ENCODE measurements at regions not wholly inside any gene's neighbourhood (a gene's known extent, or its start where the extent isn't known, plus 50 kb on each side); places are given as distances from the start of the nearest gene placed in this dataset.
"Not testable (repeated sequence)": the region's sequence is repeated elsewhere in the genome, so short reads cannot be mapped to it uniquely, and the experiment has no call there.

DNA sequence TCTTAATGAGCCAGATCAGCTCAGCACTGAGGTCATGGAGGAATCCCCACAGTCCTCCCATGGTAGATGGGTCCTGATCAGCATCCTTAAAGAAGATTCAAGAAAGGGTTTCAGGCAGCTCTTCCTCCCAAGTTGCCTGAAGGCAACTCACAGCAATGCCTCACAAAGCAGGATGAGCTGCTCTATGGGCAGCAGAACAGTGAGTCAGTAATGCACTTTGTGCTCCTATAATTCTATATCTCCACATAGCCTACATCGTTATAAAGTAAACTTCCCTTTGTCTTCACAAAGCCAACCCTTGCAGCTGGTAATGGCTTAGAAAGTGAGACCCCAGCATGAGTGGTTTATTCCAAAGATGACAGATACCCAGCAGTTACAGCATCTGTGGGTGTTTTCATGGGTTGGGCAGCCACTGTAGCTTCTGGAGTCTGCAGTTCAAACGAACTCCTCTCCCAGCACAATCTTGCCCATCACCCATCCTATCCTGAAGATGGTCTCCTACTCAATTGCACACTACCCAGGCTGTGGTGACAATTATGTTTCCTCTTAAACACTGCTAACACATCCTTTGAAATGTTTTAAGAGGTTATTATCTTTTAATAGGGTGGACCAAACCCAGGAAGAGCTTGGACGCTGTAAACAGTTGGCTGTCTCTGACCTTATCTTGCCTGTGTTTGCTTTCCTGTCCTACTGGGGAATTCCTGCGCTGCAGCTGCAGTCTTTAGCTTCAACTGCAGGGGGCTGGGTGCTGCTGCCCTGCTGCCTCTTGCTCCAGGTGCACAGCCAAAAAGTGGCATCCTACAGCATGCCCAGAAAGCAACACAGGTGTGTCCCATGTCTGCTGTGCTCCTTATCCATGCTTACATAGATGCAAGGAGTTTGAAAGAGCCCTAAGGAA, 286.9 kb downstream of the ANAPC1 start:
- not testable (repeated sequence) for DNase-seq

DNA sequence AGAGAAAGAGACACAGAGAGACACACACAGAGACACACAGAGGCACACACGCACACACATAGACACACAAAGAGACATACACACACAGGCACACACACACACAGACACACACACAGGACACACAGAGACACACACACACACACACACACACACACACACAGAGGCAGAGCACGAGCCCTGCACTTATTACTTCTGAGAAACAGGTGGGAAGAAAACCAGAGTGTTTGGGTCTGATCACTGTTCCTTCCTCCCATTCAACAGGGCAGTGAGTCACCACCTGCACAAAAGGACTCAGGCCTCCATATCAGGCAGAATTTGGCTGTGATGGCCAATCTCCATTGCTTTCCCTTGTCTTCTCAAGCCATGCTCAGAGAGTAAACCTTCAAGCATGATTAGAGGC, 285.0 kb downstream of the ANAPC1 start:
- DNase-seq, result peak; percentile 7

DNA sequence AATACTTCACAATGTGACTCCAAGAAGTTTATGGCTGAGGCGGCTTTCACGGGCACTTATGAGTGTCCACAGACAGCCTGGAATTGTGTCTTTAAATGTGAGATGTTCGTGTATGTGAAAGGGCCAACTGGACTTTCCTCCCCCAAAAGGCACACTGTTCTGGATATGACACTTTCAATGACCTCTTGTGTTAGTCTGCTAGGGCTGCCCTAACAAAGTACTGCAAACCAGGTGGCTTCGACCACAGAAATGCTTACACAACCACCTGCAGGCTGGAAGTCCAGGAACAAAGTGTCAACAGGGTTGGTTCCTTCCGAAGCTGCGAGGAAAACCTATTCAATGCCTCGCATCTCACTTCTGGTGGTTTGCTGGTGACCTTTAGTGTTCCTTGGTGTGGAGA, 281.7 kb downstream of the ANAPC1 start:
- not testable (repeated sequence) for DNase-seq

DNA sequence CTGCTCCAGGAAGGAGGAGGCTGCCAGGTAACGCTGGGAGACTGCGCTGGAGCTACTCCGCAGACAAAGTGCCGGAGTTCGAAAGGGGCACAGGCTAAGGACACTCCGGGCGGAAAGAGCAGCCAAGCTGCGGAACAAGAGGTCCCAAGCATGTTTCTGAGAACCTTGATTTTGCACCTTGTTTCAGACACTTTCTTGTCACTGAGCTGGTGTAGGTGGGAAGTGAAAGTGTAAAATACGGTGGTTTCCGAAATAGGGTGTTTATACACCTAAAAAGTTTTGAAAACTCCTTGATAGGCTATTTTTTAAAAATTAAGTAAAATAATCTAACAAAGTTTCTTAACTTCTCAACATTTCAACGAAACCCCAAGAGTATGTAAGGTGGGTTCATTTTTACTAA, 278.2 kb downstream of the ANAPC1 start:
- not testable (repeated sequence) for DNase-seq

DNA sequence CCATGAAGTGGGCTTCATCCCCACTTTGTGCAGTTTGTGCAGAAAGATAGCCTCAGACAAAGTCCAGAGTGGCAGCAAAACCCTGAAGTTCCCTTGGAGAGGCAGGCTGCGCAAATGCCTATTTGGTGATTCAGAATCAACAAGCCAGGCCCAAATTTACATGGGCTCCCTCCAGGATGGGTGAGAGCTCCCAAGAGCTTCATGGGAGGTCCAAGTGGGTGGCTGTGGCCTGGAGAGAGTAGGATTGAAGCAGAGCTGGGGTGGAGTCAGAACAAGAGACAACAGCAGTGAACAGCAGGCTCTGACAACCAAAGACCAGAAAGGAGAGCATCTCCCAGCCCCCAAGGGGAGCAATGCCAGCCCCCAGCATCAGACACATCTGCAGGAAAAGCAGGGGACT, 277.4 kb downstream of the ANAPC1 start:
- not testable (repeated sequence) for DNase-seq

DNA sequence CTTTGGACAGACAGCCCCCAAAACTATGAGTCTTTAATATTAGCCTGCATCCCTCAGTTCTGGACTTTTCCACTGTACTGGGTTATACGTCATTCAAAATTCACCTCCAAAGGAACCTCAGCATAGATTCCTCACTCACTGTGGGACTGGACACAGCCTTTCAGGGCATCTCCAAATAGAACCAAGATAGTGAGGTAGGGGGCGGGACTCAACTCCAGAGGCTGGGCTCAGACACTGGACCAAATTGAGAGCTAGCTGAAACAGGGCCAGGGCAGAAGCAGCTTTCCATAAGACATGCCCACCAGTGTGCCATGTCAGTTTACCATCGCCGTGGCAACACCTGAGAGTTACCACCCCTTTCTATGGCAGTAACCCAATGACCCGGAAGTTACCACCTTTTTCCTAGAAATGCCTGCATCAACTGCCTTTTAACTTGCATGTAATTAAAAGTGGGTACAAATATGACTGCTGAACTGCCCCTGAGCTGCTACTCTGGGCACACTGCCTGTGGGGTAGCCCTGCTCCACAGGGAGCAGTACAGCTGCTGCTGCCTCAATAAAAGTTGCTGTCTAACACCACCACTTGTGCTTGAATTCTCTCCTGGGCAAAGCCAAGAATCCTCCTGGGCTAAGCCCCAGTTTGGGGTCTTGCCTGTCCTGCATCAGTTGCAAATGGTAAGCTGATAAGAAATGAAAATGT, 274.7 kb downstream of the ANAPC1 start:
- DNase-seq, result not testable (repeated sequence)

DNA sequence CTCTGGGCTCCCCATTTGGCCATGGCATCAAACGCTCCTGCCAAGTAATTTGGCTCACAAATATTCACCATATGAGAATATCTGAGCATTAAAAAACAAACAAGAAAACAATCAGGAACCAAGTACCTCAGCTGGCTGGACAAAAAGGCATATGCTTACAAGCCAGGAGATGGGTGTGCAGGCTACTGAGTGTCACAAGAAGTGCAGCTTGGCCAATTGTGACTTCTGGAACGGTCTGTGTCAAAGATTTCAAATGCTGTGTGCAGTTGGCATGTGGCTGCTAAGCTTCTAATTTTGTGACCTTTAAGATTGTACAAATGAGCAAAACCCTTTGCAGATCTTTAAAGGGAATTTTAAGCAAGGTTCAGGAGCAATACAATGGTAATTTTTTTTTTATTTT, 274.0 kb downstream of the ANAPC1 start:
- DNase-seq, result not testable (repeated sequence)

DNA sequence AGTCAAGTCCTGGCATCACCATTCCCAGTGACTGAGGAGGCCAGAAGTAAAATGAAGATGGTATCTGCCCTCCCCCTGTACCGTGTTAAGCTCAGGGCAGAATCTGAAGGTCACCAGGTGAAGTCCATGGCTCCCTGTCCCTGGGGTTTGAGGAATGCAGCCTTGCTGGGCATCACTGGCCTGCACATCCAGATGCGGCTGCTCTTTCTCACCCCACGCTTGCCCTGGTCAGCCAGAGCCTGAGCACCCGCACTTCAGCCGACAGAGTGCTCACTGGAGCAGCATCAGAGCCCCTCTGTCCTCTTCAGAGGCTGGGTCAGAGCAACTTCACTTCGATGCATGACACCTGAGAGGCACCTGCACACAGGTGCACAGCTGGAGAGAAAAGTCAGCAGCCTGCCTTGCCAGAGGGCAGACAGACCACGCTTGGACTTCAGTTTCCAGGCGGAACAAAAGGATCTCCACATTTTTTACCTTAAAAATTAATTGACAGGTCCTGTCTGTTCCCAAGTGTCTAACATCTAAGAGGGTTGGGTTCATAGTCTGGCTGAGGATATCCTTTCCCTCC, 267.3 kb downstream of the ANAPC1 start:
- DNase-seq, result no peak

DNA sequence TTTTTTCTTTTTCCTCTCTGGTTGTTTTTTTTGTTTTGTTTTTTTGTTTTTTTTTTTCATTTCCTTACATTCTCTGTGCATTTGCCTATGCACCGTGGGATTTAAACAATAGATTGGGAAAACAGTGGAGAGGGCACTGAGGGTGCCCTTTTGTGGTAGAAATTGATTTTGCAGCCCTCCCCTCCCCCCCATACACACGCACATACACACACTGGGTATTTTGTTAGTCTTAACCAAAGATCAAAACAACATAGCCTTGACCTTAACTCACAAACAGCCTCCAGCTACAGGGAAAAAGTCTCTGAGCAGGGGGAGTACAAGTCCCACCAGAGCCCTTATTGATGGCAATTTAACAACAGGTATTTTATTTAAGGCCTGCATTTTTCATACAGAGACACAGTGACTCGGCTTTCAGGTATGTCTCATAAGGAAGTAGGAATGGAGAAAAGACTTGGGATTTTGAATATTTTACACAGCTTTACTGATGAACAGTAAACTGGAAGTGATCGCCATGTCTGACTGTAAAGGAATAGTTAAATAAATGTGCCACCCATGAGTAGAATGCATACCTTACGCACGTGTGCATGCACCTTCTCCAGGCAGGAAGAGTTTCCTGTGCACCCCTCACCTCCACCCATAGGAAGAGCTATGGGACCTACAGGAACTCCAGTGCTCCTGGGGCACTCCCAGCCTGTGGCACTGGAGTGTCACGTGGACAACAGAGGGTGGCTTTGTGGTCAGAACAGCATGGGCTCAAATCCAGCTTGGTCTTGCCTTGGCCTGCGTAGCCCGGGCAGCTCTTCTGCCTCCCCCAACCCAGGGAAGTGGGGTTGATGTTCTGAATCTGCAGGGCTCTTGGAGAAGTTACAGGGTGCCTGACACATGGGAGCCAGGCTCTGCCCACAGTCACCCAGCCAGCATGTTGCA, 266.4 kb downstream of the ANAPC1 start:
- DNase-seq, result no peak

DNA sequence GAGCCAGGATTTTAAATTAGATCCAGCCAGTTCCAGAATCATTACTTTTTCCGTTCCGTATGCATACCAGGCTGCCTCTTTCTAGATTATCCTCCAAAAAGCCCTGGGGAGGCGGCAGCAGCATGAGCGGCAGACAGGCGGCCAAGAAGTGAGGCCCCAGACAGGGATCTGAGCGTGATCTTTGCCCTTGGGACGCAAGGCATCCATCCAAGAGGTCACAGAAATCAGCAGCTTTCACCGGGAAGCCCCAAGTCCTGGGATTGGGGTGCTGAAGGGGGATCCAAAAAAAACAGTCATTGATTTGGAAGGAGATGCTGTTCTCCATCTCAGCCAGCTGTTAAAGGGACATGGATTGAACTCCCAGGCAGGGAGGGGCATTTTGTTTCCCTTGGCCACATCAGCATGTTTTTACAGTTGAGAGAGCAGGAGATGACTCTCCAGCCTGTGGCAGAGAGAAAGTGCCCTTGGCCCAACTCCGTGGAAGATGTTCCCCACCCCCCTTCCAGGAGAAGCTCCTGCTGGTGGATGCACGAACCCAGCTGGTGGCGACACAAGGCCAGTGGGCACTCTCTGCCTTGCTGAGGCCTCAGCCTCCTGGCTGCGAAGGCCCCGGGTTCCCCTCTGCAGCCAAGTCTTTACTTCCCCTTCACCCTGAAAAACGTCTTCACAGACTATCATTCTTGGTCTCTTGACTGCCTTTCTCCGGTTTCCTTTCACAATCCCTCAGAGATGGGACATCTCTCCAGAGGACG, 265.6 kb downstream of the ANAPC1 start:
- DNase-seq, result no peak

DNA sequence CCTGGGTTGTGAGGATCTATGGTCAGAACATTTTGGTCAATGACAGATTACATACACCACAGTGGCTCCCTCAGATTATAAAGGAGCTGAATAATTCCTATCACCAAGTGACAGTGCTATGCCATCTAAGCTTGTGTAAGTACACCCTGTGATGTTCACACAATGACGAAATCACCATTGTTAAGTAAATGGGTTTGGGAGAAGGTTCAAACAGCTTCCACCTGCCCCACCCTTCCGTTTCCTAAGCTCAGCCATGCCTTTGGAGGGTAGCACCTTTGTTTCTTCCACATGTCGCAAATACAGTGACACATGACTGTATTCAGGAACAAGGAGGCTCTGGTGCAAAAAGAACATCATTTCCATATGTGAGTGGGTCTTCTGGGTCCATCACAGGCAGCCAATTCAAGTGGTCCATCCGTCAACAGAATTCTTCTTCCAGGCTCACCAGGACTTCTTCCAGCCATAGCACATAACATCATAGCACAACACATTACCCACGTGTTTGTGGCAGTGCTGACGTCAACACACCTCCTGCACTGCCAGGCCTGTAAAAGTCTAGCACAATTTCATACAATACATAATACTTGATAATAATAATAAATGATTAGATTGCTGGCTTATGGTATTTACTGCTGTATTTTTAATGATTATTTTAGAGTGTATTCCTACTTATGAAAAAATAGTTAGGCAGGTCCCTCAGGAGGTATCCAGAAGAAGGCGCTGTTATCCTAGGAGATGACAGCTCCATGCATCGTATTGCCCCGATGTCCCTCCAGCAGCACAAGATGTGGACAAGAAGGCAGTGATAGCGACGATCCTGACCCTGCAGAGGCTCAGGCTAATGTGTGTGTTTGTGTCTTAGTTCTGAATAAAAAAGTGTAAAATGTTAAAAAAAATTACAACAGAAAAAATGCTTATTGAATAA, 264.8 kb downstream of the ANAPC1 start:
- DNase-seq, result no peak

DNA sequence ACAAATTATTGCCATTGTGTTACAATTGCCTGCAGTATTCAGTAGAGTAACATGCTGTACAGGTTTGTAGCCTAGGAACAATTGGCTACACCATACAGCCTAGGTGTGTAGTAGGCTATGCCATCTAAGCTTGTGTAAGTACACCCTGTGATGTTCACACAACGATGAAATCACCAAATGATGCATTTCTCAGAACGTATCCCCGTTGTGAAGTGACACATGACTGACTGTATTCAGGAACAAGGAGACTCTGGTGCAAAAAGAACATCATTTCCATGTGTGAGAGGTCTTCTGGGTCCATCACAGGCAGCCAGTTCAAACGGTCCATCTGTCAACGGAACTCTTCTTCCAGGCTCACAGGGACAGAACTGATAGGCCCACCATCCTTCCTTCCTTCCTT, 263.7 kb downstream of the ANAPC1 start:
- no peak for DNase-seq

DNA sequence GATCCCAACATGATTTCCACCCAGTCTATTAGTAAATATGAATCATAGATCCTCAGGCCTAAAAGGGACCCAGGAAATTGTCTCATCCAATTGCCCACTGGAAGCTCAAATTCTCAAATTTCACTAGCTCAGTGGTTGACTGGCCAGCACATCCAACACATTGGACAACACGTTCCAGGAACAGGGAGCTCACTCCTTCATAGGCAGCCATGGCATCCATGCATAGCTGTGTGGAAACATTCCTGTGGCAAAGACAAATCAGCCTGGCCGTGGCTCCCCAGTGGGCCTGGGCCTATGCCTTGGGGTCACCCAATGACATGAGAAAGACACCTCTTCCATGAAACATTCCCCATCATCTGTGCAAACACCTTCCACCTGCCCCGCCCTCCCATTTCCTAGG, 261.1 kb downstream of the ANAPC1 start:
- no peak for DNase-seq

DNA sequence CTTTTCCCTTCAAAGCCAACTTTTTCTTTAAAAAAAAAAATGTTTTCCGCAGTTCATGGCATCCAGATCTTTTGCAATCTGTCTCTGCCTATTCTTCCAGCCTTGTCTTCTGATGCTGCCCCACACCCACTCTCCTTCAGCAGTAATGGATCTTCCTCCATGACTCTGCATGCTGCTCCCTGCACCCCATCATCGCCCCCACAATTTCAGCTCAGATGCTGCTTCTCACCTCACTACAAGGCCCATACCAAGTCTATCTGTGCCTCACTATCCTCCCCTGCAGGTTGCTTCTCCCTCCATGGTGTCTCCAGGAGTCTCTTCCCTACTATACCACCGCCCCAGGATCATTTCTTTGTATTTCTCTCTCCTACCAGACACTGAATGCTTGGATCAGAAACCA, 260.6 kb downstream of the ANAPC1 start:
- DNase-seq, result no peak

DNA sequence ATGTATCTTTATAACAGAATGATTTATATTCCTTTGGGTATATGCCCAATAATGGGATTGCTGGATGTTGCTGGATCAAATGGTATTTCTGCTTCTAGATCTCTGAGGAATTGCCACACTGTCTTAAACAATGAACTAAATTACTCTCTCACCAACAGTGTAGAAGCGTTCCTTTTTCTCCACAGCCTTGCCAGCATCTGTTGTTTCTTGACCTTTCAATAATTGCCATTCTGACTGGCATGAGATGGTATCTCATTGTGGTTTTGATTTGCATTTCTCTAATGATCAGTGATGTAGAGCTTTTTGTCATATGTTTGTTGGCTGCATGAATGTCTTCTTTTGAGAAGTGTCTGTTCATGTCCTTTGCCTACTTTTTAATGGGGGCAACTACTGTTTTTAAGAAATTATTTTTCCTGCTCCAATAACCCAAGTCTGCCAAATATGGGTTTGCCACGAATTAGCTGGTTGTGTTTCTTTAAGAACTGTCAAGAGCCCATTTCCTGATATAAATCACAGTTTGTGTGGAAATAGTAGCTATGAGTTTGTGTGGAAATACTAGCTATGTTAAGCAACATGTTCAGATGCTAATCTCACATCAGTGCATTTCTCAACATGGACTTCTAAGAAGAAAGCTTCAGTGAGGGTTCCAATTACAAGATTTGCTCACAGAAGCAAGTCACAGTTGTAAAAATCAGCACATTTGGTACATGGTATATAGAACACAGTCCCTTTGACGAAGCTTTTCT, 259.4 kb downstream of the ANAPC1 start:
- DNase-seq, result no peak

DNA sequence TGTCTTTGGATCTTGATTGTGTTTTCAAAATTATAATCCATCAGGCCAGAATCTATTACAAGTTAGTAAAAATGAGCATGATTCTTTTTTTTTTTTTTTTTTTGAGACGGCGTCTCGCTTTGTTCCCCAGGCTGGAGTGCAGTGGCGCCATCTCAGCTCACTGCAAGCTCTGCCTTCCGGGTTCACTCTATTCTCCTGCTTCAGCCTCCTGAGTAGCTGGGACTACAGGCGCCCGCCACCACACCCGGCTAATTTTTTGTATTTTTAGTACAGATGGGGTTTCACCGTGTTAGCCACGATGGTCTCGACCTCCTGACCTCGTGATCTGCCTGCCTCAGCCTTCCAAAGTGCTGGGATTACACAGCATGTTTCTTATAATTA, 258.8 kb downstream of the ANAPC1 start:
- DNase-seq, result not testable (repeated sequence)

DNA sequence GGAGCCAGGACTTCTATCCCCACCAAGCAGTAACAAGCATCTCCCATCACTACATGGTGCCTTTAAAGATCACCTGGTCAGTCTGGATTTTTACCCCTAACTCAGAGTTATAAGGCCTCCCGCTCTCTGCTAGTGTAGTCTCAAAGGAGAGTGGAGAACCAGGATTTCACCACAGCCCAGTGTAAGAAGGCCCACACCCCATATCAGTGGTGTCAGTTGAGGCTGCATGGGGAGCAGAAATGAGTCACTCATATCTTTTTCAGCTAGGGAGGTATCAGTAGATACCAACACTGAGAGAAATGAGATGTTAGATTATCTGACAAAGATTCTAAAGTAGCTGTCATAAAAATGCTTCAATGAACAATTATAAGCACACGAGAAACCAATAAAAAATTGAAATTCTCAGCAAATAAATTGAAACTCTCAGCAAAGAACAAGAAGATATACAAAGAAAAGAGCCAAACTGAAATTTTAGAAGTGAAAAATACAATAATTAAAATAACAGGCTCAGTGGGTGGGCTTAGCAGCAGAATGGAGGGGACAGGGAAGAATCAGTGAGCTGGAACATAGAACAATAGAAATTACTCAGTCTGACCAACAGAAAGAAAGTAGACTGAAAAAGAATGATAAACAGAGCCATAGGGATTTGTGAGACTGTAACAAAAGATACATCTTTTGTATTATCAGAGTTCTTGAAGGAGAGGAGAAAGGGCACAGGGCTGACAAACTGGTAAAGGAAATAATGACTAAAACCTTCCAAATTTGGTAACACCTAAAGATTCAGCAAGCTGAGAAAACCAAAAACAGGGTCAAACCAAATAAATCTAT, 257.7 kb downstream of the ANAPC1 start:
- peak; percentile 36 for DNase-seq

DNA sequence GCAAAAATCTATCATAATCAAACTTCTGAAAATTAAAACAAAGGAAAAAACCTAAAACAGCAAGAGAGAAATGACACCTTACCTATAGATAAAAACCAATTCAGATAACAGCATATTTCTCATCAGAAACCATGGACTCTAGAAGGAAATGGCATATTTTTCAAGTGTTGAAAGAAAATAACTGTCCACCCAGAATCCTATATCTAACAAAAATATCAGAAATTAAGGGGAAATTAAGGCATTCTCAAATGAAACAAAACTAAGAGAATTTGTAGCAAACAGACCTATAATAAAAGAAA, 257.2 kb downstream of the ANAPC1 start:
- no peak for DNase-seq

DNA sequence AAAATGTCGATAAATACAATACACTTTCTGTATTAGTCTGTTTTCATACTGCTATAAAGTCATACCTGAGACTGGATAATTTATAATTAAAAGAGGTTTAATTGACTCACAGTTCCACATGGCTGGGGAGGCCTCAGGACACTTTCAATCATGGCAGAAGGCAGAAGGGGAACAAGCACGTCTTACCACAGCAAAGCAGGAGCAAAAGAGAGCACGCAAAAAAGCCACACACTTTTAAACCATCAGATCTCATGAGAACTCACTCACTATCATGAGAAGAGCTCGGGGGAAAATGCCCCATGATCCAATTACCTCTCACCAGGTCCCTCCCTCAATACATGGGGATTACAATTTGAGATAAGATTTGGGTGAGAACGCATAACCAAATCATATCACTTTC, 256.7 kb downstream of the ANAPC1 start:
- DNase-seq, result no peak

Measured in activated CD4-positive, alpha-beta T cell treated with anti-CD3 and anti-CD28 coated beads for 48 hours (primary cell).